Stimulated activated naive CD8-positive, alpha-beta T cell treated with anti-CD3 and anti-CD28 coated beads, Interleukin-15, Interleukin-2, amounts not matched to agents 100 ng/mL and 50 ng/mL, for 24 hours (primary cell): ENCODE measurements at regions not wholly inside any gene's neighbourhood (a gene's known extent, or its start where the extent isn't known, plus 50 kb on each side); places are given as distances from the start of the nearest gene placed in this dataset.

Experiments
- H3K27ac Mint-ChIP-seq: one replicate; pipeline ENCODE4 v1.8.0; 2021; ENCODE audit warnings: mild to moderate bottlenecking, mixed read lengths
- H3K27me3 Mint-ChIP-seq: one replicate; pipeline ENCODE4 v1.8.0; 2021; ENCODE audit warnings: mixed read lengths
- H3K36me3 Mint-ChIP-seq: one replicate; pipeline ENCODE4 v1.8.0; 2021; ENCODE audit warnings: low read depth, mixed read lengths
- H3K4me1 Mint-ChIP-seq: one replicate; pipeline ENCODE4 v1.8.0; 2021; ENCODE audit warnings: low read depth, mixed read lengths
- H3K4me3 Mint-ChIP-seq: one replicate; pipeline ENCODE4 v1.8.0; 2021; ENCODE audit warnings: mild to moderate bottlenecking, mixed read lengths
- H3K9me3 Mint-ChIP-seq: one replicate; pipeline ENCODE4 v1.8.0; 2021; ENCODE audit warnings: mixed read lengths

- Mint-ChIP-seq H3K9me3 (no peaks in the 10 kb centered on the region), H3K27me3 (peaks cover 65% of the 10 kb centered on the region), H3K4me1 (peaks cover 18% of the 10 kb centered on the region), H3K36me3 (no peaks in the 10 kb centered on the region), H3K27ac (no peak overlapping the region), H3K4me3 (peak overlapping the region; percentile 79)
These were observed 61.1 kb downstream of the SPATA31C2 start for GRCh38 chr9:88077071-88077617.

- peak overlapping the region; percentile 79 for H3K4me3 Mint-ChIP-seq
- H3K27me3 Mint-ChIP-seq: peaks cover 71% of the 10 kb centered on the region
- H3K36me3 Mint-ChIP-seq: no peaks in the 10 kb centered on the region
- peaks cover 18% of the 10 kb centered on the region for H3K4me1 Mint-ChIP-seq
- H3K27ac Mint-ChIP-seq: no peak overlapping the region
- no peaks in the 10 kb centered on the region for H3K9me3 Mint-ChIP-seq
These were observed 61.8 kb downstream of the SPATA31C2 start for GRCh38 chr9:88076286-88077070.

GRCh38 chr9:88075966-88076285, 62.3 kb downstream of the SPATA31C2 start:
- Mint-ChIP-seq H3K9me3 (no peaks in the 10 kb centered on the region), H3K27me3 (peaks cover 75% of the 10 kb centered on the region), H3K27ac (no peak overlapping the region), H3K4me3 (peak overlapping the region; percentile 79), H3K36me3 (no peaks in the 10 kb centered on the region), H3K4me1 (peaks cover 18% of the 10 kb centered on the region)

GRCh38 chr9:88075506-88075905, 62.8 kb downstream of the SPATA31C2 start:
- Mint-ChIP-seq H3K4me3 (no peak overlapping the region), H3K4me1 (peaks cover 18% of the 10 kb centered on the region), H3K27ac (no peak overlapping the region), H3K27me3 (peaks cover 79% of the 10 kb centered on the region), H3K9me3 (no peaks in the 10 kb centered on the region), H3K36me3 (no peaks in the 10 kb centered on the region)

GRCh38 chr9:88074931-88075330, 63.3 kb downstream of the SPATA31C2 start:
- Mint-ChIP-seq H3K9me3 (no peaks in the 10 kb centered on the region), H3K27ac (no peak overlapping the region), H3K27me3 (peaks cover 83% of the 10 kb centered on the region), H3K4me3 (no peak overlapping the region), H3K36me3 (no peaks in the 10 kb centered on the region), H3K4me1 (peaks cover 18% of the 10 kb centered on the region)

- H3K27ac Mint-ChIP-seq: no peak overlapping the region
These were observed 65.4 kb downstream of the SPATA31C2 start for GRCh38 chr9:88072831-88073375.

GRCh38 chr9:88071331-88071730, 66.9 kb downstream of the SPATA31C2 start:
- H3K36me3 Mint-ChIP-seq: no peaks in the 10 kb centered on the region
- H3K9me3 Mint-ChIP-seq: no peaks in the 10 kb centered on the region
- no peak overlapping the region for H3K27ac Mint-ChIP-seq
- peaks cover 69% of the 10 kb centered on the region for H3K27me3 Mint-ChIP-seq
- H3K4me3 Mint-ChIP-seq: no peak overlapping the region
- H3K4me1 Mint-ChIP-seq: peaks cover 8% of the 10 kb centered on the region

More at GRCh38 chr9:88072831-88073375, 65.4 kb downstream of the SPATA31C2 start:
- no peaks in the 10 kb centered on the region for H3K9me3 Mint-ChIP-seq
- H3K4me3 Mint-ChIP-seq: no peak overlapping the region
- H3K27me3 Mint-ChIP-seq: peaks cover 73% of the 10 kb centered on the region
- H3K36me3 Mint-ChIP-seq: no peaks in the 10 kb centered on the region
- peaks cover 18% of the 10 kb centered on the region for H3K4me1 Mint-ChIP-seq

- Mint-ChIP-seq H3K27me3 (peaks cover 25% of the 10 kb centered on the region), H3K4me1 (no peaks in the 10 kb centered on the region), H3K27ac (no peak overlapping the region), H3K36me3 (no peaks in the 10 kb centered on the region), H3K4me3 (no peak overlapping the region), H3K9me3 (no peaks in the 10 kb centered on the region)
These were observed 72.7 kb downstream of the SPATA31C2 start for GRCh38 chr9:88065619-88066018.

GRCh38 chr9:88064554-88064953, 73.7 kb downstream of the SPATA31C2 start:
- H3K9me3 Mint-ChIP-seq: no peaks in the 10 kb centered on the region
- H3K27ac Mint-ChIP-seq: no peak overlapping the region
- no peaks in the 10 kb centered on the region for H3K36me3 Mint-ChIP-seq
- peaks cover 14% of the 10 kb centered on the region for H3K27me3 Mint-ChIP-seq
- H3K4me1 Mint-ChIP-seq: no peaks in the 10 kb centered on the region
- H3K4me3 Mint-ChIP-seq: no peak overlapping the region

GRCh38 chr9:88060746-88061145, 77.5 kb downstream of the SPATA31C2 start:
- no peak overlapping the region for H3K4me3 Mint-ChIP-seq
- no peak overlapping the region for H3K27ac Mint-ChIP-seq
- no peaks in the 10 kb centered on the region for H3K36me3 Mint-ChIP-seq
- H3K4me1 Mint-ChIP-seq: no peaks in the 10 kb centered on the region
- H3K27me3 Mint-ChIP-seq: peaks cover 5% of the 10 kb centered on the region
- H3K9me3 Mint-ChIP-seq: no peaks in the 10 kb centered on the region

GRCh38 chr9:88059469-88059868, 78.8 kb downstream of the SPATA31C2 start:
- no peaks in the 10 kb centered on the region for H3K4me1 Mint-ChIP-seq
- peaks cover 8% of the 10 kb centered on the region for H3K27me3 Mint-ChIP-seq
- no peak overlapping the region for H3K27ac Mint-ChIP-seq
- no peak overlapping the region for H3K4me3 Mint-ChIP-seq
- H3K9me3 Mint-ChIP-seq: no peaks in the 10 kb centered on the region
- H3K36me3 Mint-ChIP-seq: no peaks in the 10 kb centered on the region

GRCh38 chr9:88056876-88057275, 81.4 kb downstream of the SPATA31C2 start:
- no peaks in the 10 kb centered on the region for H3K4me1 Mint-ChIP-seq
- no peaks in the 10 kb centered on the region for H3K36me3 Mint-ChIP-seq
- no peak overlapping the region for H3K4me3 Mint-ChIP-seq
- no peak overlapping the region for H3K27ac Mint-ChIP-seq
- no peaks in the 10 kb centered on the region for H3K9me3 Mint-ChIP-seq
- peaks cover 8% of the 10 kb centered on the region for H3K27me3 Mint-ChIP-seq

- no peaks in the 10 kb centered on the region for H3K36me3 Mint-ChIP-seq
- peaks cover 8% of the 10 kb centered on the region for H3K27me3 Mint-ChIP-seq
- H3K9me3 Mint-ChIP-seq: no peaks in the 10 kb centered on the region
- H3K27ac Mint-ChIP-seq: no peak overlapping the region
- H3K4me3 Mint-ChIP-seq: no peak overlapping the region
- H3K4me1 Mint-ChIP-seq: no peaks in the 10 kb centered on the region
These were observed 79.6 kb upstream of the CDK20 start for GRCh38 chr9:88053856-88054501.

GRCh38 chr9:88052321-88052965, 78.1 kb upstream of the CDK20 start:
- Mint-ChIP-seq H3K4me3 (no peak overlapping the region), H3K36me3 (no peaks in the 10 kb centered on the region), H3K4me1 (no peaks in the 10 kb centered on the region), H3K9me3 (no peaks in the 10 kb centered on the region), H3K27me3 (peaks cover 5% of the 10 kb centered on the region), H3K27ac (no peak overlapping the region)

- H3K27ac Mint-ChIP-seq: no peak overlapping the region
- H3K36me3 Mint-ChIP-seq: no peaks in the 10 kb centered on the region
- H3K9me3 Mint-ChIP-seq: peaks cover 1% of the 10 kb centered on the region
- H3K4me1 Mint-ChIP-seq: no peaks in the 10 kb centered on the region
- no peak overlapping the region for H3K4me3 Mint-ChIP-seq
- peaks cover 5% of the 10 kb centered on the region for H3K27me3 Mint-ChIP-seq
These were observed 76.8 kb upstream of the CDK20 start for GRCh38 chr9:88051138-88051537.
